IMR-90 (cell line): ENCODE measurements at regions not wholly inside any gene's neighbourhood (a gene's known extent, or its start where the extent isn't known, plus 50 kb on each side); places are given as distances from the start of the nearest gene placed in this dataset.

Experiments
- ATAC-seq: fragments of 200-7000 bp; cut with Tn5 transposase; 2 replicates; pipeline ENCODE4 v1.9.1; 2020; ENCODE audit warnings: low read depth, mild to moderate bottlenecking, moderate library complexity
- BruUV-seq: library from RNA; stranded (reverse); fragments of 400-500 nt; replicated peaks from 2 replicates; lab custom pipeline; 2021; lab: Mats Ljungman, UMichigan
- CTCF ChIA-PET: fragments of 300-600 bp; formaldehyde crosslinking; extraction: SDS; loops from one replicate; lab custom pipeline; 2021; ENCODE audit warnings: antibody characterized with exemption; lab: Yijun Ruan, JAX
- POLR2A ChIA-PET: fragments of 300-600 bp; sonication (Branson Sonifier 250); formaldehyde crosslinking; loops from one replicate; lab custom pipeline; 2022; ENCODE audit warnings: antibody characterized with exemption; ENCODE audit not compliant: unreplicated experiment; lab: Charles Lee
- DNase-seq: peaks from one replicate; pipeline ENCODE4 v3.0.0; 2013
- H2AFZ ChIP-seq: replicated peaks from 2 replicates; pipeline ENCODE3; 2013; ENCODE audit warnings: low read length, mild to moderate bottlenecking; ENCODE audit not compliant: poor library complexity
- H2AK5ac ChIP-seq: 2 replicates; pipeline ENCODE4 v1.6.1; 2013; ENCODE audit warnings: low read depth, low read length, inconsistent platforms
- H2AK9ac ChIP-seq: replicated peaks from 2 replicates; pipeline ENCODE3; 2013; ENCODE audit warnings: mild to moderate bottlenecking, low read depth, low read length, moderate library complexity; ENCODE audit not compliant: poor library complexity
- H2BK120ac ChIP-seq: 2 replicates; pipeline ENCODE4 v1.6.1; 2013; ENCODE audit warnings: low read depth, low read length, inconsistent platforms
- H2BK15ac ChIP-seq: 3 replicates; pipeline ENCODE4 v1.6.1; 2013; ENCODE audit warnings: low read depth, low read length, inconsistent platforms
- H2BK20ac ChIP-seq: 2 replicates; pipeline ENCODE4 v1.6.1; 2013; ENCODE audit warnings: low read depth, mild to moderate bottlenecking, inconsistent platforms, low read length, moderate library complexity
- H2BK5ac ChIP-seq: 2 replicates; pipeline ENCODE4 v1.6.1; 2013; ENCODE audit warnings: mild to moderate bottlenecking, low read depth, low read length, inconsistent platforms; ENCODE audit not compliant: poor library complexity, severe bottlenecking
- H3K14ac ChIP-seq: replicated peaks from 2 replicates; pipeline ENCODE4 v1.6.1; 2013; ENCODE audit warnings: low read depth, low read length, inconsistent platforms
- H3K18ac ChIP-seq: 2 replicates; pipeline ENCODE4 v1.6.1; 2013; ENCODE audit warnings: low read depth, low read length, control low read depth
- H3K23ac ChIP-seq: 2 replicates; pipeline ENCODE4 v1.6.1; 2013; ENCODE audit warnings: low read depth, low read length, inconsistent platforms
- H3K27ac ChIP-seq: 2 replicates; pipeline ENCODE4 v1.5.1; 2013; ENCODE audit warnings: mild to moderate bottlenecking, control low read depth, low read length; ENCODE audit not compliant: insufficient read depth
- H3K27me3 ChIP-seq: 2 replicates; pipeline ENCODE4 v1.6.1; 2013; ENCODE audit warnings: low read length; ENCODE audit not compliant: control insufficient read depth, insufficient read depth
- H3K36me3 ChIP-seq: 2 replicates; pipeline ENCODE4 v1.6.1; 2013; ENCODE audit warnings: low read length, mixed read lengths; ENCODE audit not compliant: control insufficient read depth, insufficient read depth
- H3K4ac ChIP-seq: 2 replicates; pipeline ENCODE4 v1.6.1; 2013; ENCODE audit warnings: low read depth, low read length, inconsistent platforms
- H3K4me1 ChIP-seq: 2 replicates; pipeline ENCODE4 v1.6.1; 2013; ENCODE audit warnings: low read length, mixed read lengths; ENCODE audit not compliant: control insufficient read depth, insufficient read depth
- H3K4me2 ChIP-seq: 2 replicates; pipeline ENCODE4 v1.6.1; 2013; ENCODE audit warnings: low read depth, mild to moderate bottlenecking, control low read depth, low read length, moderate library complexity
- H3K4me3 ChIP-seq: 2 replicates; pipeline ENCODE4 v1.5.1; 2013; ENCODE audit warnings: low read depth, mild to moderate bottlenecking, control low read depth, low read length, moderate library complexity; ENCODE audit not compliant: insufficient read depth
- H3K56ac ChIP-seq: 2 replicates; pipeline ENCODE4 v1.6.1; 2013; ENCODE audit warnings: low read length, inconsistent platforms; ENCODE audit not compliant: insufficient read depth; ENCODE audit errors: extremely low read depth
- H3K79me1 ChIP-seq, 2 experiments: 2 replicates each; pipeline ENCODE4 v1.6.1; 2013; ENCODE audit warnings: low read length in 2 of 2, inconsistent platforms in 1 of 2, low read depth in 1 of 2
- H3K9ac ChIP-seq: 2 replicates; pipeline ENCODE4 v1.6.1; 2013; ENCODE audit warnings: low read depth, low read length, control low read depth
- H3K9me1 ChIP-seq: 2 replicates; pipeline ENCODE4 v1.6.1; 2013; ENCODE audit warnings: low read length, inconsistent platforms; ENCODE audit not compliant: insufficient read depth
- H3K9me3 ChIP-seq: 2 replicates; pipeline ENCODE4 v1.6.1; 2013; ENCODE audit warnings: low read length; ENCODE audit not compliant: control insufficient read depth, insufficient read depth
- H4K20me1 ChIP-seq: 2 replicates; pipeline ENCODE4 v1.6.1; 2013; ENCODE audit warnings: low read length, inconsistent platforms; ENCODE audit not compliant: insufficient read depth
- H4K5ac ChIP-seq: 2 replicates; pipeline ENCODE4 v1.6.1; 2013; ENCODE audit warnings: mild to moderate bottlenecking, low read depth, low read length, control low read depth
- H4K8ac ChIP-seq, 2 experiments: 2 replicates each; pipeline ENCODE4 v1.6.1; 2013; ENCODE audit warnings: low read depth in 2 of 2, low read length in 2 of 2, control low read depth in 1 of 2, inconsistent platforms in 1 of 2
- H4K91ac ChIP-seq: 2 replicates; pipeline ENCODE4 v1.6.1; 2013; ENCODE audit warnings: low read depth, low read length, inconsistent platforms; ENCODE audit not compliant: insufficient read depth
- BHLHE40 ChIP-seq: fragments of 150-350 bp; IDR thresholded peaks from 2 replicates; pipeline ENCODE4 v1.6.1; 2016; ENCODE audit warnings: mild to moderate bottlenecking, low read depth, low read length
- CEBPB ChIP-seq: IDR thresholded peaks from 2 replicates; pipeline ENCODE4 v1.6.1; 2012; ENCODE audit warnings: low read depth, low read length, improper control_type of control experiment
- CHD1 ChIP-seq: IDR thresholded peaks from 2 replicates; pipeline ENCODE4 v1.6.1; 2012; ENCODE audit warnings: low read depth, low read length, improper control_type of control experiment
- FOS ChIP-seq: fragments of 150-350 bp; IDR thresholded peaks from 2 replicates; pipeline ENCODE4 v1.6.1; 2016; ENCODE audit warnings: low read depth, low read length
- MAFK ChIP-seq: IDR thresholded peaks from 2 replicates; pipeline ENCODE4 v1.6.1; 2012; ENCODE audit warnings: low read depth, low read length, improper control_type of control experiment
- MAZ ChIP-seq: IDR thresholded peaks from 2 replicates; pipeline ENCODE4 v1.6.1; 2012; ENCODE audit warnings: low read depth, mild to moderate bottlenecking, low read length, improper control_type of control experiment, moderate library complexity, borderline replicate concordance
- NFE2L2 ChIP-seq: fragments of 150-350 bp; IDR thresholded peaks from 2 replicates; pipeline ENCODE4 v1.6.1; 2016; ENCODE audit warnings: low read depth, mild to moderate bottlenecking, low read length
- POLR2A ChIP-seq: IDR thresholded peaks from 2 replicates; pipeline ENCODE4 v1.6.1; 2012; ENCODE audit warnings: mild to moderate bottlenecking, low read depth, low read length
- RAD21 ChIP-seq: IDR thresholded peaks from 2 replicates; pipeline ENCODE4 v1.6.1; 2012; ENCODE audit warnings: low read length, improper control_type of control experiment
- RCOR1 ChIP-seq: IDR thresholded peaks from 2 replicates; pipeline ENCODE4 v1.6.1; 2012; ENCODE audit warnings: mild to moderate bottlenecking, low read length, improper control_type of control experiment; ENCODE audit not compliant: insufficient replicate concordance
- RFX5 ChIP-seq: IDR thresholded peaks from 2 replicates; pipeline ENCODE4 v1.8.0; 2012; ENCODE audit warnings: low read depth, mild to moderate bottlenecking, low read length, moderate library complexity
- WGBS, 2 experiments: methylation state at CpG; one replicate each; pipeline versions ENCODE4 v1.1.5 to v1.1.7; 2013; ENCODE audit warnings: missing lambda C conversion rate in 2 of 2; ENCODE audit not compliant: insufficient read length in 1 of 2; ENCODE audit errors: extremely low coverage in 2 of 2; 5-methylcytosine and 5-hydroxymethylcytosine counted together
- dilution Hi-C: fragments of 300-500 bp; cut with HindIII; formaldehyde crosslinking; loops from one replicate; pipeline ENCODE4 v1.14.3; 2018; ENCODE audit warnings: low sequenced_read_pairs; ENCODE audit not compliant: unreplicated experiment
- in situ Hi-C: fragments of 300-500 bp; cut with MboI; formaldehyde crosslinking; loops from 3 replicates; pipeline ENCODE4 v1.14.3; 2019; ENCODE audit warnings: low sequenced_read_pairs, inconsistent platforms, mixed read lengths
- intact Hi-C: fragments of 100-400 bp; cut with micrococcal nuclease; formaldehyde crosslinking; loops from 2 replicates; pipeline ENCODE4 v1.10.0; 2022
- TF ChIP-seq, protein P1 (sequence below): fragments of 150-350 bp; IDR thresholded peaks from 2 replicates; pipeline ENCODE4 v1.6.1; 2016; ENCODE audit warnings: low read depth, mild to moderate bottlenecking, low read length, moderate library complexity, borderline replicate concordance
- TF ChIP-seq, protein P2 (sequence below): fragments of 150-350 bp; IDR thresholded peaks from 2 replicates; pipeline ENCODE4 v1.6.1; 2017; ENCODE audit warnings: mild to moderate bottlenecking, antibody characterized with exemption, low read length, low read depth
- TF ChIP-seq, protein P3 (sequence below): conservative IDR thresholded peaks from 2 replicates; pipeline ENCODE4 v1.5.1; 2012; ENCODE audit warnings: mild to moderate bottlenecking, low read depth, low read length, improper control_type of control experiment

DNA sequence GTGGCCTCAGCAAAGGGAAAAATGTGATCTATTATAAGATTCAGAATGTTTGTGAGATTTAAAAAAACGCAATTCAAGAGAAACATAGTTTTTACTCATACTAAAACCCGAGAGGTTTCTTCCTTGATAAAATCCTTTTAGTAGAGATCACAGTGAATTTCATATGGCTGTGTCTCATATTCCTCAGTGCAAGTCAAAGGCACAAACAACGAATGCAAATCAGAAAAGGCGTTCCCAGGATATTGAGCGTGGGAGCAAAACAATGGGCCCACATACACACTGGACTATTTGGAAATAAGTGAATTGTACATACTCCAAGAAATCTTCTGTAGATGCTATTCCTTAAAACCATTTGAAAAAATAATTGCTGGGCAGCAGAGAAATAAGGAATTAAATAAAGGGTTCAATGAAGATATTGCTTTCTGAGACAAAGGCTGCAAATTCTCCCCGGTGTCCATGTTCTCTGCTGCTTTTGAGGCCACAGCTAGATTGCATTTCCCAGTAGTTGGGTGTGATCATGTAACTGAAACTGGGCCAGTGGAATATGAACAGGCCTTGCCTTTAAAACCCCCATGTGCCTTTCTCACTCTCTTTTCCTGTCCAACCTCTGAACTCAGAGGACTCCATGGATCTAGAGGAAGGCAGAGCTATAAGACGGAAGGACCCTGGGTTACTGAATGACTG, 144.6 kb upstream of the TBL1XR1 start:
- ChIA-PET CTCF (no interaction called here), POLR2A (no interaction called here)
- Histone ChIP-seq H3K56ac (no peak overlapping the region; the same call in 1 of the 2 replicates), H3K9me3 (no peaks in the 10 kb centered on the region), H3K4me1 (peaks cover 14% of the 10 kb centered on the region), H2AK9ac (no peak overlapping the region), H3K36me3 (no peaks in the 10 kb centered on the region), H3K4me2 (no peak overlapping the region), H3K79me1 (no peaks in the 10 kb centered on the region; a peak in 1 of 4 replicates), H3K23ac (no peak overlapping the region), H4K91ac (no peak overlapping the region), H2BK15ac (peak overlapping the region; percentile 70; the same call in 1 of the 3 replicates), H3K27me3 (no peaks in the 10 kb centered on the region), H2BK5ac (no peak overlapping the region), H4K5ac (0 out of 2 replicates have a peak overlapping the region, but pooled peaks have one; percentile 24), H2AK5ac (peak overlapping the region; percentile 62), H3K14ac (peak overlapping the region; percentile 73), H3K27ac (no peak overlapping the region), H3K9ac (no peak overlapping the region), H2BK120ac (peak overlapping the region; percentile 78; the same call in 1 of the 2 replicates), H3K9me1 (peaks cover 4% of the 10 kb centered on the region; the same call in 1 of the 2 replicates), H4K20me1 (no peaks in the 10 kb centered on the region), H3K4ac (0 out of 2 replicates have a peak overlapping the region, but pooled peaks have one; percentile 44), H2AFZ (peak overlapping the region; percentile 46), H2BK20ac (peak overlapping the region; percentile 30; the same call in 1 of the 2 replicates), H3K4me3 (no peak overlapping the region), H3K18ac (peak overlapping the region; percentile 71), H4K8ac (peak overlapping the region in 1 of 2 experiments; percentile 39; a peak in 1 of 4 replicates)
- dilution Hi-C loops: no loop called here
- DNase-seq (no peak), ATAC-seq (no peak)
- in situ Hi-C loops: no loop called here
- no TSS peak for BruUV-seq
- TF ChIP-seq RCOR1 (no peak), MAZ (no peak), CHD1 (no peak), NFE2L2 (no peak), MAFK (no peak), FOS (no peak), BHLHE40 (no peak), RFX5 (no peak), CEBPB (no peak), POLR2A (no peak), RAD21 (no peak)
- TF ChIP-seq, protein P1, sequence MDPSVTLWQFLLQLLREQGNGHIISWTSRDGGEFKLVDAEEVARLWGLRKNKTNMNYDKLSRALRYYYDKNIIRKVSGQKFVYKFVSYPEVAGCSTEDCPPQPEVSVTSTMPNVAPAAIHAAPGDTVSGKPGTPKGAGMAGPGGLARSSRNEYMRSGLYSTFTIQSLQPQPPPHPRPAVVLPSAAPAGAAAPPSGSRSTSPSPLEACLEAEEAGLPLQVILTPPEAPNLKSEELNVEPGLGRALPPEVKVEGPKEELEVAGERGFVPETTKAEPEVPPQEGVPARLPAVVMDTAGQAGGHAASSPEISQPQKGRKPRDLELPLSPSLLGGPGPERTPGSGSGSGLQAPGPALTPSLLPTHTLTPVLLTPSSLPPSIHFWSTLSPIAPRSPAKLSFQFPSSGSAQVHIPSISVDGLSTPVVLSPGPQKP: no peak
- TF ChIP-seq, protein P2, sequence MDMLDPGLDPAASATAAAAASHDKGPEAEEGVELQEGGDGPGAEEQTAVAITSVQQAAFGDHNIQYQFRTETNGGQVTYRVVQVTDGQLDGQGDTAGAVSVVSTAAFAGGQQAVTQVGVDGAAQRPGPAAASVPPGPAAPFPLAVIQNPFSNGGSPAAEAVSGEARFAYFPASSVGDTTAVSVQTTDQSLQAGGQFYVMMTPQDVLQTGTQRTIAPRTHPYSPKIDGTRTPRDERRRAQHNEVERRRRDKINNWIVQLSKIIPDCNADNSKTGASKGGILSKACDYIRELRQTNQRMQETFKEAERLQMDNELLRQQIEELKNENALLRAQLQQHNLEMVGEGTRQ: no peak
- TF ChIP-seq, protein P3, sequence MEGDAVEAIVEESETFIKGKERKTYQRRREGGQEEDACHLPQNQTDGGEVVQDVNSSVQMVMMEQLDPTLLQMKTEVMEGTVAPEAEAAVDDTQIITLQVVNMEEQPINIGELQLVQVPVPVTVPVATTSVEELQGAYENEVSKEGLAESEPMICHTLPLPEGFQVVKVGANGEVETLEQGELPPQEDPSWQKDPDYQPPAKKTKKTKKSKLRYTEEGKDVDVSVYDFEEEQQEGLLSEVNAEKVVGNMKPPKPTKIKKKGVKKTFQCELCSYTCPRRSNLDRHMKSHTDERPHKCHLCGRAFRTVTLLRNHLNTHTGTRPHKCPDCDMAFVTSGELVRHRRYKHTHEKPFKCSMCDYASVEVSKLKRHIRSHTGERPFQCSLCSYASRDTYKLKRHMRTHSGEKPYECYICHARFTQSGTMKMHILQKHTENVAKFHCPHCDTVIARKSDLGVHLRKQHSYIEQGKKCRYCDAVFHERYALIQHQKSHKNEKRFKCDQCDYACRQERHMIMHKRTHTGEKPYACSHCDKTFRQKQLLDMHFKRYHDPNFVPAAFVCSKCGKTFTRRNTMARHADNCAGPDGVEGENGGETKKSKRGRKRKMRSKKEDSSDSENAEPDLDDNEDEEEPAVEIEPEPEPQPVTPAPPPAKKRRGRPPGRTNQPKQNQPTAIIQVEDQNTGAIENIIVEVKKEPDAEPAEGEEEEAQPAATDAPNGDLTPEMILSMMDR: no peak
- intact Hi-C loops: no loop called here
- 100% methylated on average over 1 of the region's 7 CpGs; no CpG with 5 or more reads in 1 of the 2 experiments for WGBS, 2 experiments
